ENCODE measurements at regions not wholly inside any gene's neighbourhood (a gene's known extent, or its start where the extent isn't known, plus 50 kb on each side); places are given as distances from the start of the nearest gene placed in this dataset.

DNA sequence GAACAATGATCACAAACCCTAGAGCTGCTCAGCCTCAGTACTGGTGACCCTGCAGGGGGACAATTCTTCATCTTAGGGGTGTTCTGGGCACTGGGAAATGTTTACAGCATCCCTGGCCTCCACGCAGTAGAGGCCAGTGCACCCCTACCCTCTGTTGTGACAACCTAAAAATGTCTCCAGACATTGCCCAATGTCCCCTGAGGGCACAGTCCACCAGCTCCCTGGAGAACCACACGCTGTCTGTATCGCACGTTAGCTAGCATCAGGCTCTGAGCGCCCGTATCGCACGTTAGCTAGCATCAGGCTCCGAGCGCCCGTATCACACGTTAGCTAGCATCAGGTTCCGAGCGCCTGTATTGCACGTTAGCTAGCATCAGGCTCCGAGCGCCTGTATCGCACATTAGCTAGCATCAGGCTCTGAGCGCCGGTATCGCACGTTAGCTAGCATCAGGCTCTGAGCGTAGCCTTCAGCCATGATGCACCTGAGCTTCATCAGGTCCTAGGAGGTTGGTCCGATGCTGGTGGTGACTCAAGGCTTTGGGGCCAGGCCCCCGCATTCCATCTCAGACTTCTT is 111.1 kb upstream of the ANO1 start:
- DNase-seq (ENCODE audit: low read depth in 1 of 2, low spot score in 2 of 2) = no peak
- POLR2A ChIA-PET (ENCODE audit: partially characterized antibody) = interaction anchor here (0.7 to 1.4 kb wide), 3 partner anchors 9 to 10 kb away, joined by 3 to 4 read pairs (median 3); no protein-coding TSS in a partner anchor
- TF ChIP-seq SIN3A (conservative IDR thresholded peaks at IDR 0.05 in 1 of 2, IDR thresholded peaks at IDR 0.05 in 1 of 2; ENCODE audit: low read depth in 1 of 2, low read length in 2 of 2) (no peak), RAD21 (IDR thresholded peaks at IDR 0.05 in 1 of 2, conservative IDR thresholded peaks at IDR 0.05 in 1 of 2; ENCODE audit: low read depth in 2 of 2, low read length in 2 of 2) (no peak), CREB1 (IDR thresholded peaks at IDR 0.05) (no peak), BACH1 (IDR thresholded peaks at IDR 0.05; ENCODE audit: low read length) (no peak), SAP30 (IDR thresholded peaks at IDR 0.05; ENCODE audit: insufficient read depth, insufficient replicate concordance, low read length) (no peak), SP2 (IDR thresholded peaks at IDR 0.05; ENCODE audit: low read length) (no peak), HDAC2 (IDR thresholded peaks at IDR 0.05; ENCODE audit: borderline replicate concordance in 1 of 2, low read depth in 2 of 2, low read length in 2 of 2) (no peak), TAF7 (optimal IDR thresholded peaks at IDR 0.05; ENCODE audit: borderline replicate concordance, low read depth, low read length) (no peak), FOSL1 (IDR thresholded peaks at IDR 0.05; ENCODE audit: insufficient read depth, low read depth, low read length) (no peak), MAFK (IDR thresholded peaks at IDR 0.05; ENCODE audit: low read depth, low read length) (no peak), HDAC6 (IDR thresholded peaks at IDR 0.05; ENCODE audit: low read depth, low read length) (no peak)
- TF ChIP-seq, protein P1, sequence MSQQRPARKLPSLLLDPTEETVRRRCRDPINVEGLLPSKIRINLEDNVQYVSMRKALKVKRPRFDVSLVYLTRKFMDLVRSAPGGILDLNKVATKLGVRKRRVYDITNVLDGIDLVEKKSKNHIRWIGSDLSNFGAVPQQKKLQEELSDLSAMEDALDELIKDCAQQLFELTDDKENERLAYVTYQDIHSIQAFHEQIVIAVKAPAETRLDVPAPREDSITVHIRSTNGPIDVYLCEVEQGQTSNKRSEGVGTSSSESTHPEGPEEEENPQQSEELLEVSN (IDR thresholded peaks at IDR 0.05) = no peak

More for the DNA sequence above, 111.1 kb upstream of the ANO1 start:
- CTCF ChIA-PET (ENCODE audit: partially characterized antibody) = interaction anchor here (0.6 to 1.7 kb wide), 6 partner anchors 17 to 231 kb away, joined by 3 to 5 read pairs (median 3); no protein-coding TSS in a partner anchor
- H3K9me3 ChIP-seq (ENCODE audit: insufficient read depth in 2 of 2, low read depth in 1 of 2, low read length in 1 of 2) = no peaks in the 10 kb centered on the region
- H2BK120ac ChIP-seq (replicated peaks; ENCODE audit: low read depth, low read length) = no peak overlapping the region
- H3K79me1 ChIP-seq (ENCODE audit: low read depth, low read length) = no peaks in the 10 kb centered on the region
- no peaks in the 10 kb centered on the region for H3K36me3 ChIP-seq (ENCODE audit: control insufficient read depth in 2 of 4, insufficient read depth in 4 of 4, low read length in 3 of 4)
- WGBS, 2 experiments (ENCODE audit: extremely low coverage in 1 of 2, insufficient coverage in 1 of 2, insufficient read length in 1 of 2, insufficient replicate concordance in 2 of 2, low coverage in 1 of 2, low lambda C conversion rate in 2 of 2, missing lambda C conversion rate in 1 of 2) = 89% methylated on average over 22 of the region's 25 CpGs; no CpG with 5 or more reads in 1 of the 2 experiments
- H3K4me2 ChIP-seq (ENCODE audit: insufficient read depth in 1 of 2, low read depth in 2 of 2, low read length in 2 of 2) = no peak overlapping the region
- no peaks in the 10 kb centered on the region for H4K20me1 ChIP-seq (replicated peaks in 1 of 2; ENCODE audit: control insufficient read depth in 1 of 2, insufficient read depth in 2 of 2, low read length in 2 of 2)
- no peaks in the 10 kb centered on the region for H3K79me2 ChIP-seq (ENCODE audit: control insufficient read depth in 1 of 2, insufficient read depth in 2 of 2, low read length in 2 of 2)
- H4K5ac ChIP-seq (ENCODE audit: insufficient read length, low read depth, low read length) = no peak overlapping the region
- H3K27ac ChIP-seq (ENCODE audit: low read depth, low read length) = no peak overlapping the region
- H3K18ac ChIP-seq (ENCODE audit: extremely low read depth, low read length) = no peak overlapping the region
- H3K4me1 ChIP-seq (replicated peaks in 1 of 4; ENCODE audit: control insufficient read depth in 3 of 4, insufficient read depth in 4 of 4, low read length in 3 of 4) = peaks cover 0 to 26% (median 16%) of the 10 kb centered on the region in 4 experiments; a peak in 6 of 7 replicates
- H3K14ac ChIP-seq (ENCODE audit: insufficient read length) = no peak overlapping the region
- peak overlapping the region; percentile 83; the same call in 1 of the 2 replicates for H2BK15ac ChIP-seq (ENCODE audit: low read length)
- H3K56ac ChIP-seq (replicated peaks; ENCODE audit: insufficient read length, low read depth, low read length) = no peak overlapping the region
- H4K8ac ChIP-seq (ENCODE audit: extremely low read depth, insufficient read depth, low read length) = no peak overlapping the region
- H2BK12ac ChIP-seq (ENCODE audit: low read depth, low read length) = peak overlapping the region; percentile 90; the same call in 1 of the 2 replicates
- peaks cover 0 to 3% (median 0%) of the 10 kb centered on the region in 4 experiments; a peak in 1 of 7 replicates for H3K27me3 ChIP-seq (replicated peaks in 1 of 4; ENCODE audit: control insufficient read depth in 3 of 4, extremely low read depth in 1 of 4, insufficient read depth in 3 of 4, low read length in 3 of 4)
- peak overlapping the region; percentile 27; the same call in 1 of the 2 replicates for H2BK5ac ChIP-seq (ENCODE audit: low read depth, low read length)
- no peak overlapping the region for H3K4me3 ChIP-seq (ENCODE audit: extremely low read depth in 1 of 4, insufficient read depth in 2 of 4, low read depth in 3 of 4, low read length in 4 of 4)
- no peak overlapping the region for H3K9ac ChIP-seq (replicated peaks in 1 of 4; ENCODE audit: extremely low read depth in 1 of 4, low read depth in 3 of 4, low read length in 3 of 4)
- H3K4ac ChIP-seq (replicated peaks; ENCODE audit: insufficient read length, low read depth, low read length) = no peak overlapping the region
- H3K23me2 ChIP-seq (ENCODE audit: low read depth, low read length) = no peaks in the 10 kb centered on the region
- H4K91ac ChIP-seq (replicated peaks; ENCODE audit: insufficient read length, low read length) = peak overlapping the region; percentile 66
- H2AK5ac ChIP-seq (ENCODE audit: low read depth, low read length) = no peak overlapping the region
- no peak overlapping the region for H3K23ac ChIP-seq (ENCODE audit: insufficient read length)
- H2AFZ ChIP-seq (ENCODE audit: low read length) = no peak overlapping the region
- H2BK20ac ChIP-seq (ENCODE audit: low read length) = no peak overlapping the region; the same call in 1 of the 2 replicates
- no peak for FAIRE-seq
